ENCODE measurements at regions not wholly inside any gene's neighbourhood (a gene's known extent, or its start where the extent isn't known, plus 50 kb on each side); places are given as distances from the start of the nearest gene placed in this dataset.

DNA sequence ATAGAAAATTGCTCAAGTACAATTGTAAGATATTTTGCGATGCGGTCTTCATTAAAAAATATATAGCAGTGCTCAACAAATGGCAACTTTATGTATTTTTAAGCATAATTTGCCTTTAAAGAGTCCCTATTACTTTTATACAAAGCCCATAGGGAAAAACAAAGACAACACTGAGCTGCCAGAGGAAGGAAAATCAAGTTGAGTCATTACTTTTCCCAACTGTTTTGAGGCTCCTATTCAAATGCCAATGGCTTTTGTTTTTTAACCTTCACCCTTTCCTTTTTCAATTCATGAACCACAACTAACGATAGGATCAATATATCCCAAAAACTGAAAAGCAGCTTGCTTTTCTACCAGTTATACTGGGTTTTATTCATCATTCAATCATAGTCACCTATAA is 157.6 kb upstream of the PLEKHA5 start:
- no peak for TF ChIP-seq CEBPB (IDR thresholded peaks at IDR 0.05; ENCODE audit: low read depth, low read length)
- TF ChIP-seq, protein P1, sequence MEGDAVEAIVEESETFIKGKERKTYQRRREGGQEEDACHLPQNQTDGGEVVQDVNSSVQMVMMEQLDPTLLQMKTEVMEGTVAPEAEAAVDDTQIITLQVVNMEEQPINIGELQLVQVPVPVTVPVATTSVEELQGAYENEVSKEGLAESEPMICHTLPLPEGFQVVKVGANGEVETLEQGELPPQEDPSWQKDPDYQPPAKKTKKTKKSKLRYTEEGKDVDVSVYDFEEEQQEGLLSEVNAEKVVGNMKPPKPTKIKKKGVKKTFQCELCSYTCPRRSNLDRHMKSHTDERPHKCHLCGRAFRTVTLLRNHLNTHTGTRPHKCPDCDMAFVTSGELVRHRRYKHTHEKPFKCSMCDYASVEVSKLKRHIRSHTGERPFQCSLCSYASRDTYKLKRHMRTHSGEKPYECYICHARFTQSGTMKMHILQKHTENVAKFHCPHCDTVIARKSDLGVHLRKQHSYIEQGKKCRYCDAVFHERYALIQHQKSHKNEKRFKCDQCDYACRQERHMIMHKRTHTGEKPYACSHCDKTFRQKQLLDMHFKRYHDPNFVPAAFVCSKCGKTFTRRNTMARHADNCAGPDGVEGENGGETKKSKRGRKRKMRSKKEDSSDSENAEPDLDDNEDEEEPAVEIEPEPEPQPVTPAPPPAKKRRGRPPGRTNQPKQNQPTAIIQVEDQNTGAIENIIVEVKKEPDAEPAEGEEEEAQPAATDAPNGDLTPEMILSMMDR (IDR thresholded peaks at IDR 0.05; ENCODE audit: control extremely low read depth in 1 of 3, insufficient read depth in 1 of 3, low read depth in 1 of 3, low read length in 3 of 3): no peak
- no peak for TF ChIP-seq CTBP2 (IDR thresholded peaks at IDR 0.05; ENCODE audit: borderline replicate concordance, insufficient read depth, insufficient read length, low read length)
- TF ChIP-seq POLR2A (IDR thresholded peaks at IDR 0.05; ENCODE audit: control extremely low read depth in 1 of 2, low read depth in 2 of 2, low read length in 2 of 2): no peak
- no peak for TF ChIP-seq POLR2AphosphoS5 (IDR thresholded peaks at IDR 0.05; ENCODE audit: low read depth, low read length)
- no peak for TF ChIP-seq CHD2 (IDR thresholded peaks at IDR 0.05; ENCODE audit: low read length)
- no peak for TF ChIP-seq YY1 (IDR thresholded peaks at IDR 0.05; ENCODE audit: low read depth, low read length)

Measured in H1 (cell line).